GM19372 (cell line): ENCODE measurements at regions not wholly inside any gene's neighbourhood (a gene's known extent, or its start where the extent isn't known, plus 50 kb on each side); places are given as distances from the start of the nearest gene placed in this dataset.

ENCODE experiments used
- ATAC-seq: cut with Tn5 transposase; IDR thresholded peaks from one replicate; pipeline ENCODE4 v1.9.1; 2021; ENCODE audit warnings: mild to moderate bottlenecking, low read depth, moderate library complexity; ENCODE audit not compliant: unreplicated experiment

GRCh38 chrX:68999356-68999755, 165.9 kb downstream of the PJA1 start:
- ATAC-seq = no peak

GRCh38 chrX:68998716-68999115, 166.5 kb downstream of the PJA1 start:
- ATAC-seq = no peak

GRCh38 chrX:68997911-68998310, 167.3 kb downstream of the PJA1 start:
- no peak for ATAC-seq

- no peak for ATAC-seq
Measured at GRCh38 chrX:68997511-68997910, 167.7 kb downstream of the PJA1 start.

GRCh38 chrX:68995780-68996551, 167.1 kb downstream of the EFNB1 start:
- ATAC-seq = no peak

- ATAC-seq = no peak
Measured at GRCh38 chrX:68995386-68995779, 166.6 kb downstream of the EFNB1 start.

- no peak for ATAC-seq
Measured at GRCh38 chrX:68994891-68995255, 166.1 kb downstream of the EFNB1 start.

GRCh38 chrX:68994135-68994890, 165.5 kb downstream of the EFNB1 start:
- ATAC-seq = no peak

- ATAC-seq = no peak
Measured at GRCh38 chrX:68992821-68993397, 164.1 kb downstream of the EFNB1 start.

- no peak for ATAC-seq
Measured at GRCh38 chrX:68991691-68992345, 163.0 kb downstream of the EFNB1 start.

- ATAC-seq = no peak
Measured at GRCh38 chrX:68990948-68991347, 162.1 kb downstream of the EFNB1 start.

- ATAC-seq = no peak
Measured at GRCh38 chrX:68989865-68990606, 161.2 kb downstream of the EFNB1 start.

- no peak for ATAC-seq
Measured at GRCh38 chrX:68989456-68989855, 160.6 kb downstream of the EFNB1 start.

GRCh38 chrX:68988865-68989264, 160.0 kb downstream of the EFNB1 start:
- no peak for ATAC-seq

GRCh38 chrX:68985135-68985755, 156.4 kb downstream of the EFNB1 start:
- no peak for ATAC-seq

GRCh38 chrX:68983004-68983857, 154.4 kb downstream of the EFNB1 start:
- no peak for ATAC-seq

- ATAC-seq = no peak
Measured at GRCh38 chrX:68982476-68982875, 153.7 kb downstream of the EFNB1 start.

- ATAC-seq = no peak
Measured at GRCh38 chrX:68980906-68981616, 152.2 kb downstream of the EFNB1 start.
